Mucosa of descending colon (tissue), 3 donors: ENCODE measurements at regions not wholly inside any gene's neighbourhood (a gene's known extent, or its start where the extent isn't known, plus 50 kb on each side); places are given as distances from the start of the nearest gene placed in this dataset.

ENCODE experiments used
- ATAC-seq: fragments of 200-7000 bp; cut with Tn5 transposase; one replicate; pipeline ENCODE4 v1.9.1; 2020; ENCODE audit warnings: mild to moderate bottlenecking, moderate library complexity
- DNase-seq, 3 donors: peaks; one replicate each; pipeline ENCODE4 v3.0.0-alpha.2; 2020
- H3K36me3 ChIP-seq: fragments of 200-600 bp; one replicate; pipeline ENCODE4 v1.8.0; 2021; ENCODE audit warnings: low read depth, mild to moderate bottlenecking
- H3K4me1 ChIP-seq: fragments of 200-600 bp; one replicate; pipeline ENCODE4 v1.8.0; 2021; ENCODE audit warnings: low read depth, mild to moderate bottlenecking
- H3K4me3 ChIP-seq: fragments of 200-600 bp; one replicate; pipeline ENCODE4 v1.8.0; 2021; ENCODE audit warnings: mild to moderate bottlenecking
- H3K9me3 ChIP-seq: fragments of 200-600 bp; one replicate; pipeline ENCODE4 v1.8.0; 2021; ENCODE audit warnings: mild to moderate bottlenecking
- intact Hi-C, 2 donors: fragments of 100-400 bp; cut with DNase I in 1 of 2; cut with micrococcal nuclease in 1 of 2; formaldehyde crosslinking; loops; one replicate each; pipeline versions ENCODE4 v1.11.0 to v1.11.1; 2022; cut with DNase I, micrococcal nuclease
- TF ChIP-seq, protein P1 (sequence below): fragments of 200-600 bp; IDR thresholded peaks from one replicate; pipeline ENCODE4 v1.8.0; 2022; ENCODE audit warnings: antibody characterized with exemption, mild to moderate bottlenecking
- donor health status: DM: no; HTN: no; CAD: no; lungs with moderate emphysema.
- donor health status: DM: no; HTN: no; CAD: no.
- donor health status: DM: no; HTN: yes; CAD: no.

DNA sequence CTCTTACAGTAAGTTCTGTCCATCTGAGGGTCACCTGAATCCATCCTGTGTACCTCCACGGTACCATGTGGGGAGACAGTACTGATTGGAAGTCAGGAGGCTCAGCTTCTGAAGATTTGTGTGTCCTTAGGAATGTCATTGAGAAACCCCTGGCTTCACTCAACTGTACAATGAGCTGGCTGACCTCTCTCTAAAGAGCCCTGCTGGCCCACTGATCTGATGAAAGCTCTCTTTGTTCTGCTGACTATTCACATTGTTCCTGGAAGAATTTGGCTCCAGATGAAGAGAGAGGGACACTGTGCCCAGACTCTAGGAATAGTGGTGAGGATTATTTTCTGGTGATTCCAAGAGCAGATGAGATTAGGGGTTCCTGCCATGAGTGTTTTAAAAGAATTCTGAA, 141.2 kb downstream of the LURAP1L start:
- intact Hi-C loops, result no loop called here
- H3K4me3 ChIP-seq, result no peak overlapping the region
- no peaks in the 10 kb centered on the region for H3K9me3 ChIP-seq
- TF ChIP-seq, protein P1, sequence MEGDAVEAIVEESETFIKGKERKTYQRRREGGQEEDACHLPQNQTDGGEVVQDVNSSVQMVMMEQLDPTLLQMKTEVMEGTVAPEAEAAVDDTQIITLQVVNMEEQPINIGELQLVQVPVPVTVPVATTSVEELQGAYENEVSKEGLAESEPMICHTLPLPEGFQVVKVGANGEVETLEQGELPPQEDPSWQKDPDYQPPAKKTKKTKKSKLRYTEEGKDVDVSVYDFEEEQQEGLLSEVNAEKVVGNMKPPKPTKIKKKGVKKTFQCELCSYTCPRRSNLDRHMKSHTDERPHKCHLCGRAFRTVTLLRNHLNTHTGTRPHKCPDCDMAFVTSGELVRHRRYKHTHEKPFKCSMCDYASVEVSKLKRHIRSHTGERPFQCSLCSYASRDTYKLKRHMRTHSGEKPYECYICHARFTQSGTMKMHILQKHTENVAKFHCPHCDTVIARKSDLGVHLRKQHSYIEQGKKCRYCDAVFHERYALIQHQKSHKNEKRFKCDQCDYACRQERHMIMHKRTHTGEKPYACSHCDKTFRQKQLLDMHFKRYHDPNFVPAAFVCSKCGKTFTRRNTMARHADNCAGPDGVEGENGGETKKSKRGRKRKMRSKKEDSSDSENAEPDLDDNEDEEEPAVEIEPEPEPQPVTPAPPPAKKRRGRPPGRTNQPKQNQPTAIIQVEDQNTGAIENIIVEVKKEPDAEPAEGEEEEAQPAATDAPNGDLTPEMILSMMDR, result no peak
- H3K4me1 ChIP-seq, result no peaks in the 10 kb centered on the region
- no peak for ATAC-seq
- H3K36me3 ChIP-seq, result no peaks in the 10 kb centered on the region
- DNase-seq, result no peak

DNA sequence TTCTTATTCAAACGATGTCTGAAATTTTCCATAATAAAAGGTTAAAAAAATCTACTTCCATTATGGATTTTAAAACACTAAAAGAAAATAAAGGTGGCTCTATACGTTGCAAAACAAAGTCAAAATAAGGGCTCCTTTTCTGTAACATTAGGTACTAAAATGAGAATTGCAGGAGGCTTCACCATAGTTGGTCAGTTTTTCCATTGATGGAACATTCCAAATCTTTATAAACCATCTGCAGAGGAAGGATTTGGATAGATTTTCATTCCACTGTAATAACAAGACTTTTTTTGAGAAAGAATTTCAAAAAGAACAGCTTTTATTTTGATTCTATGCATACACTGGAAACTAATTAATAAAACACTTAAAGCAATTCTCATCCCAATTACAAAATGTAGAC, 145.6 kb downstream of the LURAP1L start:
- Histone ChIP-seq H3K9me3 (no peaks in the 10 kb centered on the region), H3K4me3 (no peak overlapping the region), H3K4me1 (no peaks in the 10 kb centered on the region), H3K36me3 (no peaks in the 10 kb centered on the region)
- ATAC-seq (no peak), DNase-seq (no peak)
- TF ChIP-seq, protein P1, result no peak
- intact Hi-C loops, result no loop called here

DNA sequence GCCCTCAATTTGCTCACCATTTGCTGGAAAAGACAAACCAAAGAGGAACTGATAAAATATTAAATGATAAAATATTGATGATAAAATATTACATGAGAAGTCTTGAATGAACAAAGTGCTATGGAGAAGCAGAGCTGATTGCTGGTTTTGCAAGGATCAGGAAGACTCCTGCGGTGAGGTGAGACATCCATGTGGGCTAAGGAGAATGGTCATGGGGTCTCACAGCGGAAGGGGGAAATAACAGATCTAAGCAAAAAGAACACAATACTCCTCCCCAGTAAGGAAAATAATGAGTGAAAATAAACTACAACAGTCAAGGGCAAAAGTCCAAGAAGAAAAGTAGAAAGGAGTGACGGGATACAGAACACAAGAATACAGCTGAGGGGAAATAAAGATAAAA, 146.8 kb downstream of the LURAP1L start:
- no peak for DNase-seq
- H3K36me3 ChIP-seq, result no peaks in the 10 kb centered on the region
- ATAC-seq, result no peak
- no peaks in the 10 kb centered on the region for H3K4me1 ChIP-seq
- TF ChIP-seq, protein P1, result no peak
- intact Hi-C loops, result no loop called here
- H3K4me3 ChIP-seq, result no peak overlapping the region
- no peaks in the 10 kb centered on the region for H3K9me3 ChIP-seq

DNA sequence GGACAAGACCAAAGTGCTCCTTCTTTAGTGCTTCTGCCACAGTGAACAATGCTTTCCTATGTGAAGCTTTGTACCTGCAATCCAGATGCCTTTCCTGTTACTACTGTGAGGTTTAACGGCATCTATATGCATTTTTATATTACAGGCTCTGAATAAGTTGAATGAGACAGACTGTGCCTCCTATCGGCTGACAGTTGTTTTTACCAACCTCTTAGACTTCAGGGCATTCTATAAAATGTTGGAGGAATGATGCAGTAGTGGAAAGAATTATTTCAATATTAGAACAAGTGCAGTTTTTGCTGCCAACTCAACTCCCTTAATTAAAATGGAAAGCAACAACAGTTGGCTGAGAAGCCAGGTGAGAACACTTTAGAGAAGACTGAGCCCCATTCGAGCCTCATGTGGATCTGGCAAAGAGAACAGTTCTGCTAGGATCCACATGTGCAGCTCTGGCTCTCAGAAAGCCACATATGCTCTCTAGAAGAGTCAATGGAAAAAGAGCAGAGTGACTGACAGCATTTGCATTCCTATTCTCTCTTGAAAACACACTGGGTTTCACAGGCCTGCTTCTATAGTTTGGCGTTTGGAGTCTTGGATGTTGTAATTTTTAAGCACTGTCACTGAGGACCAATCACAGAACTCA, 147.5 kb downstream of the LURAP1L start:
- no peak overlapping the region for H3K4me3 ChIP-seq
- intact Hi-C loops, result no loop called here
- TF ChIP-seq, protein P1, result no peak
- ATAC-seq (no peak), DNase-seq (no peak)
- H3K9me3 ChIP-seq, result no peaks in the 10 kb centered on the region
- H3K4me1 ChIP-seq, result no peaks in the 10 kb centered on the region
- H3K36me3 ChIP-seq, result no peaks in the 10 kb centered on the region

DNA sequence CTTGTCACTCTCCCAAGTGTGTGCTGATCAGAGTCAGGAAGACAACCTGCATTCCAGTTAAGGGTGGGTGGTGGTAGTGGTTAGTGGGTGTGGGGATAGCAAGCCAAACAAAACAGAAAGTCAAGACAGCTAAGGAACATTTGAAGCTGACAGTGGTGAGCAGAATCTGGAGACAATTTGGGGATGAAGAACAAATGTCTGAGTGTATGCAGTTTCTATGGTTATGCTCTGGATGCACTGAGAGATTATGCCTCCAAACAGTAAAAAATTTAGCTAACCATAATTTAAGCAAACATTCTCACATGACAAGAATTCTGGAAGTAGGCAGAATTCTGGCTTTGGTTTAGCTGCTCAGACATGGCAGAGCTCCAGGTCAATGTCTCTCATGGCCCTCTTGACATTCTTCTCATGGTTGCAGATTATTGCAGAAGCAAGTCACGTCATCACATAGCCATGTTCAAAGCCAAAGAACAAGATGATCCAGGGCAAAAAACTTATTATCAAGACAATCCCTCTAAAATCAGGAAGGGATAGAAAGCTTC, 148.7 kb downstream of the LURAP1L start:
- intact Hi-C loops, result no loop called here
- no peak overlapping the region for H3K4me3 ChIP-seq
- no peaks in the 10 kb centered on the region for H3K4me1 ChIP-seq
- TF ChIP-seq, protein P1, result no peak
- no peaks in the 10 kb centered on the region for H3K36me3 ChIP-seq
- DNase-seq (peak in 1 of 3 donors; percentile 8), ATAC-seq (peak; percentile 23)
- no peaks in the 10 kb centered on the region for H3K9me3 ChIP-seq
